IPS-20b (cell line): ENCODE measurements at regions not wholly inside any gene's neighbourhood (a gene's known extent, or its start where the extent isn't known, plus 50 kb on each side); places are given as distances from the start of the nearest gene placed in this dataset.

ENCODE experiments used
- H3K27ac ChIP-seq: one replicate; pipeline ENCODE4 v1.5.1; 2013; ENCODE audit warnings: low read length
- H3K27me3 ChIP-seq: 2 replicates; pipeline ENCODE4 v1.6.1; 2013; ENCODE audit warnings: mild to moderate bottlenecking, low read length, inconsistent platforms; ENCODE audit not compliant: insufficient read depth
- H3K36me3 ChIP-seq: 2 replicates; pipeline ENCODE4 v1.6.1; 2013; ENCODE audit warnings: low read depth, mild to moderate bottlenecking, inconsistent platforms, low read length, moderate library complexity; ENCODE audit not compliant: insufficient read depth
- H3K4me1 ChIP-seq: 2 replicates; pipeline ENCODE4 v1.6.1; 2013; ENCODE audit warnings: mild to moderate bottlenecking, control low read depth, inconsistent platforms, low read length, moderate library complexity; ENCODE audit not compliant: insufficient read depth
- H3K4me3 ChIP-seq: 2 replicates; pipeline ENCODE4 v1.5.1; 2013; ENCODE audit warnings: mild to moderate bottlenecking, low read length, inconsistent platforms
- H3K9ac ChIP-seq: 2 replicates; pipeline ENCODE4 v1.6.1; 2013; ENCODE audit warnings: low read depth, mild to moderate bottlenecking, inconsistent platforms, low read length, moderate library complexity
- H3K9me3 ChIP-seq: 2 replicates; pipeline ENCODE4 v1.6.1; 2013; ENCODE audit warnings: mild to moderate bottlenecking, low read depth, low read length, inconsistent platforms; ENCODE audit not compliant: insufficient read depth

- Histone ChIP-seq H3K4me3 (no peak overlapping the region), H3K4me1 (peaks cover 9% of the 10 kb centered on the region; the same call in 1 of the 2 replicates), H3K27ac (no peak overlapping the region), H3K9ac (no peak overlapping the region), H3K36me3 (no peaks in the 10 kb centered on the region), H3K9me3 (no peaks in the 10 kb centered on the region; the same call in 1 of the 2 replicates), H3K27me3 (no peaks in the 10 kb centered on the region)
Measured at GRCh38 chr6:21883595-21884328, 290.2 kb downstream of the SOX4 start.

GRCh38 chr6:21885111-21885510, 291.6 kb downstream of the SOX4 start:
- H3K4me1 ChIP-seq = peaks cover 9% of the 10 kb centered on the region; the same call in 1 of the 2 replicates
- H3K9ac ChIP-seq = no peak overlapping the region
- H3K27me3 ChIP-seq = no peaks in the 10 kb centered on the region
- H3K9me3 ChIP-seq = no peaks in the 10 kb centered on the region; the same call in 1 of the 2 replicates
- H3K36me3 ChIP-seq = no peaks in the 10 kb centered on the region
- no peak overlapping the region for H3K27ac ChIP-seq
- no peak overlapping the region for H3K4me3 ChIP-seq

GRCh38 chr6:21885532-21886114, 292.1 kb downstream of the SOX4 start:
- no peak overlapping the region for H3K4me3 ChIP-seq
- peaks cover 9% of the 10 kb centered on the region; the same call in 1 of the 2 replicates for H3K4me1 ChIP-seq
- H3K9ac ChIP-seq = no peak overlapping the region
- no peaks in the 10 kb centered on the region for H3K36me3 ChIP-seq
- H3K27me3 ChIP-seq = no peaks in the 10 kb centered on the region
- H3K27ac ChIP-seq = no peak overlapping the region
- no peaks in the 10 kb centered on the region for H3K9me3 ChIP-seq

DNA sequence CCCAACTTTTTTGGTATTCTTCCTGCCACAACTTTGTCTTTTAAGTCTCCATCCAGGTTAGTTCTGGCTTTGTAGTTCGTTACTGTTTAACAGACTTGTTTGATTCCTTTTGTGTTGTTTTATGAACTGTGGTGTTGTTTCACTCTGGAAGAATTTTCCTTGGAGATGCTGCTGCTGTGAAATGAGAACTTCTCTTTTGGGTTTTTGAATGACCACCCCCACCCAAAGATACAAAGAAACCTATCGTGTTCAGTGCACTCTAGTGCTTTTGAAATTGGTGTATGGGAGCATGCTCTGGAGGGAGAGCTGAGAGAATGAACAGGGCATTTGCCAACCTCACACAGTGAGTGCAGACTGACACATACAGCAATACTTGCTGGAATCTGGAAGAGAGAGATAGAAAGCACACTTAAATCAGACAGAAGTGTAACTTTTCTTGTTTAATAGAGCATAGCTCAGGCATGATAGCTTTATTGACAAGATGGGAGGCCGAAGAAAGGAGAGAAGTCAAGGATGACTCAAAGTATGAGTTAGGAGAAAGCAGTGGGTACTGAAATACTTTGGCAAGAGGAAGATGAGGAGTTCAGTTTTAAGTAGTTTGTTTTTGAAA, 293.1 kb downstream of the SOX4 start:
- H3K4me1 ChIP-seq = peaks cover 15% of the 10 kb centered on the region
- H3K27me3 ChIP-seq = no peaks in the 10 kb centered on the region
- no peaks in the 10 kb centered on the region for H3K9me3 ChIP-seq
- H3K36me3 ChIP-seq = no peaks in the 10 kb centered on the region
- no peak overlapping the region for H3K27ac ChIP-seq
- H3K4me3 ChIP-seq = no peak overlapping the region
- H3K9ac ChIP-seq = no peak overlapping the region

DNA sequence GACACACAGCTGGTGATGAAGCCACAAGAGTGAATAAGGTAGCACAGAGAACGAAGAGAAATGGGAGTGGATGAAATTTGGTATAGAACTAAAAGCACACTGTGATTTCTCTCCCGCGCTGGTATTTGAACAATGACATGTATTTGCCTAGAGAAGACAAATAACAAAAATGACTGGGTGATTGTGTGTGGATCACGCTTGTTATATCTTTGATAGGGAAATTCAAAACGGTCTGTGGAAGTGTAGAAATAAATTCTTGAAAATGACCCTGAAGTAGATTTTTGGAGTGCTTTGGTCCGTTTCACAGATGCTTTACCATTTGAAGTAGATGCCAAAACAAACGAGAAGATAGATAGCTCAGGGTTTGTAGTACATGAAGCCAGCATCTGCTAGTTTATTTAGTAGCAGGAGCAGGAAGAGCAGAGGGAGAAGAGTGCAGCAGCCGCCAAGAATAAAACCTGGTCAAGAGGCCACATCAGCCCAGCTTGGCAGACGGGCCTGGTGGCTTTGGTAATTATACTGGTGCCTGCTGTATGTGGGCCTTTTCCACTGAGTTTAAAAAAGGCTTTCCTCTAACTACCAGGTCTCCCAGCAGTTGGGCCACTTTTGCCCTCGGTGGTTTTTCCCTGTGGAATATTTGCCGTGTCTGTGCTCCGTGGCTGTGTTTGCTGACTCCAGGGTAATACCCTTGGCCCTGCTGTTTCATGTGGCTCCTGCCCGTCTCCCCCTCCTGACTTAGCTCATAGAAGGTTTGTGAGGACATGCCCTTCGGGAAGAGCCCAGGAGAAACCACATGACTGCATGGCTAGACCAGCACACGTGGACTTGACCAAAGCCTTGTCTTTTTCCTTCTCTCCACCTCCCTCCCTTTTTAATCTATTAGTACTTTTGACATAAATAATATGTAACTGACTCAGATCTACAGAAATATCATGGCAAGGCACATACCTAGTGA, 294.0 kb downstream of the SOX4 start:
- Histone ChIP-seq H3K27me3 (no peaks in the 10 kb centered on the region), H3K4me3 (no peak overlapping the region), H3K9me3 (no peaks in the 10 kb centered on the region), H3K9ac (no peak overlapping the region), H3K27ac (no peak overlapping the region), H3K36me3 (no peaks in the 10 kb centered on the region), H3K4me1 (peaks cover 15% of the 10 kb centered on the region)

GRCh38 chr6:21891080-21891479, 297.5 kb downstream of the SOX4 start:
- peaks cover 6% of the 10 kb centered on the region for H3K4me1 ChIP-seq
- peak overlapping the region; percentile 59; the same call in 1 of the 2 replicates for H3K9ac ChIP-seq
- no peaks in the 10 kb centered on the region for H3K36me3 ChIP-seq
- H3K4me3 ChIP-seq = no peak overlapping the region
- H3K9me3 ChIP-seq = no peaks in the 10 kb centered on the region
- no peaks in the 10 kb centered on the region for H3K27me3 ChIP-seq
- peak overlapping the region; percentile 11 for H3K27ac ChIP-seq

GRCh38 chr6:21893793-21894192, 300.2 kb downstream of the SOX4 start:
- no peaks in the 10 kb centered on the region for H3K27me3 ChIP-seq
- no peak overlapping the region for H3K4me3 ChIP-seq
- H3K27ac ChIP-seq = no peak overlapping the region
- no peaks in the 10 kb centered on the region for H3K9me3 ChIP-seq
- no peaks in the 10 kb centered on the region for H3K36me3 ChIP-seq
- no peak overlapping the region for H3K9ac ChIP-seq
- peaks cover 6% of the 10 kb centered on the region for H3K4me1 ChIP-seq

DNA sequence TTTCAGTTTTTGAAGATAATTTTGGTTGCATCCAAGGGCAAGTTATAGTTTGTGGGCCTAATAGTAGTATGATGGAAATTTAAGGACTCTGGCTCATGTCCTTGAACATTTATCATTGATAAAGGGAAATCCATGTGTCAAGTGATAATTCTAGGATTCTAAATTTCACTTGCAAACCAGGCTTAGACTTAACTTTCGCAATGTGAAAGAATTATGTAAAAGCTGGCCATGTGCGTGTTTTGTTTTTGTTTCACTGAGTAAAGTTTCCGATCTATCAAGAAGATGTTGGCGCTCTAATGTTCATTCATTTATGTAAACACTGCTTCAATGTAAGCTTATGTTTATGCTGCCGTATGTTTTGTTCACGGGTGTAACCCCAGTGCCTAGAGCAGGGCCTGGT, 302.0 kb downstream of the SOX4 start:
- H3K36me3 ChIP-seq = no peaks in the 10 kb centered on the region
- H3K27me3 ChIP-seq = no peaks in the 10 kb centered on the region
- no peak overlapping the region for H3K9ac ChIP-seq
- H3K4me1 ChIP-seq = peaks cover 6% of the 10 kb centered on the region
- no peaks in the 10 kb centered on the region for H3K9me3 ChIP-seq
- no peak overlapping the region for H3K4me3 ChIP-seq
- peak overlapping the region; percentile 30 for H3K27ac ChIP-seq

DNA sequence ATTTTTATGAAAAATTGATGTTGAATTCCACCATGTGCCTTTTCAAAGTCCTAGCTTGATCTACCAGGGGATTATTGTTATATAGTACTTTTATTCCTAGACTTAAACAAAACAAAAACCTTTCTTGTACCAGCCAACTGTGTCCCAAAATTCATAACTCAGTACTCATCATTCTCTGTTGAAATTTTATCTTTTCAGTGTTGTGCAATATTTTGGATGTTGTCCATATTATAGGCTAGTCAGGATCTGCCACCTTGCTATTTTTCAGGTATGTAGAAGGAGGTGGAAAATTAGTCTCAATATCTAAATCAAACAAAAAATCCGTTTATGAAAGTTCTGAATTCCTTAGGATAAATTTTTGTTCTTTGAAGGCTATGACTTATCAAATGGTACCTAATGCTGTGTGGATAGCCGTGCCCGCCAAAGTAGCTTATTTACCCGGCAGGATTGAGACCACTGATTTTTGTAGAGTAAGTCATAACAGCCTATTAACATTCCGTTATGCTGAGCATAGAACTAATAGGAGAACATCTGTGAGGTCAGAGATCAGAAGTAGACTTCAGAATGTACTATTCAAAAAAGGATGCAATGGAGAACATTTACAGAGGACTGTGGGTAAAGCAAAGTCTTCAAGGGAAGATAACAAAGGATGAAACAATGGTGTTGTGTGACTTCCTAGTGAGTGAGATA, 304.7 kb downstream of the SOX4 start:
- H3K27me3 ChIP-seq = no peaks in the 10 kb centered on the region
- H3K9ac ChIP-seq = no peak overlapping the region
- H3K4me3 ChIP-seq = no peak overlapping the region
- H3K4me1 ChIP-seq = no peaks in the 10 kb centered on the region
- H3K9me3 ChIP-seq = no peaks in the 10 kb centered on the region
- H3K27ac ChIP-seq = no peak overlapping the region
- no peaks in the 10 kb centered on the region for H3K36me3 ChIP-seq

DNA sequence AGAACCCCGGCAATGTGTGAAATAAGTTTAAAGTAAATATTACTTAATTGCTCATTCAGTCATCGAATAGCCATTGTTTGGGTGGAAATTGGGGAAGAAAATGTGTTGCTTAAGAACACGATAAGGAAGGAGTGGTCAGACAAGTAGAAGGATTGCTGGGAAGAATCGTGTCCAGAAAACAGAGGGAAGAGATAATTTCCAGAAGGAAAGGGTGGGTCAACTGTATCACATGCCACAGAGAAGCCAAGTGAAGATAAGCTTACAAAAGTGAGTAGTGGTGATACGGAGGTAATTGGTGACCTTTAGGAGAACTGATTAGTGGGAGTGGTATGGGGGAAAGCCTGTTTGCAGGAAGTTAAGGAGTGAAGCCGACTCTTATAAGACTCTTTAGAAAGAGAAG, 306.2 kb downstream of the SOX4 start:
- Histone ChIP-seq H3K27me3 (no peaks in the 10 kb centered on the region), H3K9me3 (no peaks in the 10 kb centered on the region), H3K27ac (no peak overlapping the region), H3K36me3 (no peaks in the 10 kb centered on the region), H3K9ac (no peak overlapping the region), H3K4me3 (no peak overlapping the region), H3K4me1 (no peaks in the 10 kb centered on the region)

DNA sequence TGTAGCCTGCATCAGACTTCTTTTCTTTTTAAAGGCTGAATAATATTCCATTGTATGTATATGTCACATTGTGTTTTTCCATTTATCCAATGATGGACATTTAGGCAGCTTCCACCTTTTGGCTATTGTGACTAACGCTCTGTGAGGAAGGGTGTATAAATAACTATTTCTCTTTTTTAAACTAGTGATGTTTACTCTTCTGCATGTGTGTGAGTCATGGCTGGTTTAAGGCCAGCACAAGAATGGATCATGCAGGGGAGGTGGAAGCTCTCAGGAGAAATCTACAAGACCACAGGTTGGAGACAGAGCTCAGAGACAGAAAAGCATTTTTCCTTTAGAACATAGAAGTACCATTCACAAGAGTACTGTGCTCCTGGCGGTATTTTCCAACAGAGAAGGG, 307.2 kb downstream of the SOX4 start:
- Histone ChIP-seq H3K9me3 (no peaks in the 10 kb centered on the region), H3K27me3 (no peaks in the 10 kb centered on the region), H3K4me1 (no peaks in the 10 kb centered on the region), H3K36me3 (no peaks in the 10 kb centered on the region), H3K27ac (no peak overlapping the region), H3K4me3 (no peak overlapping the region), H3K9ac (no peak overlapping the region)
